A204.1 (cell line): ENCODE measurements at regions not wholly inside any gene's neighbourhood (a gene's known extent, or its start where the extent isn't known, plus 50 kb on each side); places are given as distances from the start of the nearest gene placed in this dataset.

ENCODE experiments used
- FAIRE-seq: peaks from 2 replicates; lab custom pipeline; 2012; peaks lifted over from hg19 to GRCh38; lab: Jason Lieb, UNC

GRCh38 chr18:68520406-68521075 is 194.4 kb downstream of the TMX3 start:
- FAIRE-seq: no peak

GRCh38 chr18:68519336-68519735 is 195.6 kb downstream of the TMX3 start:
- no peak for FAIRE-seq

GRCh38 chr18:68509902-68510301 is 205.0 kb downstream of the TMX3 start:
- FAIRE-seq: no peak

GRCh38 chr18:68507781-68508180 is 207.1 kb downstream of the TMX3 start:
- no peak for FAIRE-seq

- FAIRE-seq: no peak
Measured at GRCh38 chr18:68505178-68505574, 209.7 kb downstream of the TMX3 start.

GRCh38 chr18:68504441-68505177 is 210.3 kb downstream of the TMX3 start:
- FAIRE-seq: no peak

GRCh38 chr18:68500556-68500955 is 214.4 kb downstream of the TMX3 start:
- no peak for FAIRE-seq

GRCh38 chr18:68499141-68499540 is 215.8 kb downstream of the TMX3 start:
- FAIRE-seq: no peak

GRCh38 chr18:68498636-68499035 is 216.3 kb downstream of the TMX3 start:
- FAIRE-seq: no peak

GRCh38 chr18:68498185-68498584 is 216.7 kb downstream of the TMX3 start:
- no peak for FAIRE-seq

GRCh38 chr18:68494802-68495581 is 219.9 kb downstream of the TMX3 start:
- no peak for FAIRE-seq

GRCh38 chr18:68489013-68489792 is 225.7 kb downstream of the TMX3 start:
- FAIRE-seq: no peak

- FAIRE-seq: no peak
Measured at GRCh38 chr18:68484241-68484640, 230.7 kb downstream of the TMX3 start.

- FAIRE-seq: no peak
Measured at GRCh38 chr18:68482815-68483214, 232.1 kb downstream of the TMX3 start.

- no peak for FAIRE-seq
Measured at GRCh38 chr18:68480196-68480595, 234.7 kb downstream of the TMX3 start.

- FAIRE-seq: no peak
Measured at GRCh38 chr18:68478246-68478645, 236.7 kb downstream of the TMX3 start.

GRCh38 chr18:68475883-68476282 is 239.0 kb downstream of the TMX3 start:
- FAIRE-seq: no peak

GRCh38 chr18:68472701-68473295 is 242.1 kb downstream of the TMX3 start:
- no peak for FAIRE-seq

GRCh38 chr18:68469049-68469625 is 245.8 kb downstream of the TMX3 start:
- FAIRE-seq: no peak

- no peak for FAIRE-seq
Measured at GRCh38 chr18:68467957-68468356, 247.0 kb downstream of the TMX3 start.

GRCh38 chr18:68467329-68467728 is 247.6 kb downstream of the TMX3 start:
- FAIRE-seq: no peak

- FAIRE-seq: no peak
Measured at GRCh38 chr18:68466672-68467071, 248.2 kb downstream of the TMX3 start.
